GM12874 (cell line): ENCODE measurements at regions not wholly inside any gene's neighbourhood (a gene's known extent, or its start where the extent isn't known, plus 50 kb on each side); places are given as distances from the start of the nearest gene placed in this dataset.

ENCODE experiments used
- TF ChIP-seq, protein P1 (sequence below): IDR thresholded peaks from 2 replicates; pipeline ENCODE4 v1.5.1; 2011; ENCODE audit warnings: low read depth, mild to moderate bottlenecking, control low read depth, low read length, moderate library complexity; ENCODE audit not compliant: insufficient read depth

DNA sequence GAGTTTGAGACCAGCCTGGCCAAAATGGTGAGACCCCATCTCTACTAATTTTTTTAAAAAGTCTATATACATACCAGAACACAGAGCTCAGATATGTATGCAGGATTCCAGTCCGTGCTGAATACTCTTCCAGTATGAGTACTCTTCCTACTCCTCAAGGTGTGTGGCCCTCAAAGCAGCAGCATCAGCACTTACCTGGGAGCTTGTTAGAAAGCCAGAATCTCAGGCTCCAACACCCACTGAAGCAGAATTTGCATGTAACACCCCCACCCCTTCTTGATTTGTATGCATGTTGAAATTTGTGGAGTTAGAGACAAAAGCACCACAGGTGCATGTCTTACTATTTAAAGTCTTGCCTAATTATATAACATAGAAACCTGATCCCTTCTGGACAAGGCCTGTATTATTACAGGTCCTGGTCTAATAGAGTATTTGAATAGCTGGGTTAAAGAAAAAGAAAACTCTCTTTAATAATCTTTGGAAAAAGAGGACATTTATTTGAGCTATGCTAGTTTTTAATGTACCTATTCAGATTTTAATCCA lies 50.3 kb upstream of the NFE2L2 start:
- TF ChIP-seq, protein P1, sequence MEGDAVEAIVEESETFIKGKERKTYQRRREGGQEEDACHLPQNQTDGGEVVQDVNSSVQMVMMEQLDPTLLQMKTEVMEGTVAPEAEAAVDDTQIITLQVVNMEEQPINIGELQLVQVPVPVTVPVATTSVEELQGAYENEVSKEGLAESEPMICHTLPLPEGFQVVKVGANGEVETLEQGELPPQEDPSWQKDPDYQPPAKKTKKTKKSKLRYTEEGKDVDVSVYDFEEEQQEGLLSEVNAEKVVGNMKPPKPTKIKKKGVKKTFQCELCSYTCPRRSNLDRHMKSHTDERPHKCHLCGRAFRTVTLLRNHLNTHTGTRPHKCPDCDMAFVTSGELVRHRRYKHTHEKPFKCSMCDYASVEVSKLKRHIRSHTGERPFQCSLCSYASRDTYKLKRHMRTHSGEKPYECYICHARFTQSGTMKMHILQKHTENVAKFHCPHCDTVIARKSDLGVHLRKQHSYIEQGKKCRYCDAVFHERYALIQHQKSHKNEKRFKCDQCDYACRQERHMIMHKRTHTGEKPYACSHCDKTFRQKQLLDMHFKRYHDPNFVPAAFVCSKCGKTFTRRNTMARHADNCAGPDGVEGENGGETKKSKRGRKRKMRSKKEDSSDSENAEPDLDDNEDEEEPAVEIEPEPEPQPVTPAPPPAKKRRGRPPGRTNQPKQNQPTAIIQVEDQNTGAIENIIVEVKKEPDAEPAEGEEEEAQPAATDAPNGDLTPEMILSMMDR = no peak

DNA sequence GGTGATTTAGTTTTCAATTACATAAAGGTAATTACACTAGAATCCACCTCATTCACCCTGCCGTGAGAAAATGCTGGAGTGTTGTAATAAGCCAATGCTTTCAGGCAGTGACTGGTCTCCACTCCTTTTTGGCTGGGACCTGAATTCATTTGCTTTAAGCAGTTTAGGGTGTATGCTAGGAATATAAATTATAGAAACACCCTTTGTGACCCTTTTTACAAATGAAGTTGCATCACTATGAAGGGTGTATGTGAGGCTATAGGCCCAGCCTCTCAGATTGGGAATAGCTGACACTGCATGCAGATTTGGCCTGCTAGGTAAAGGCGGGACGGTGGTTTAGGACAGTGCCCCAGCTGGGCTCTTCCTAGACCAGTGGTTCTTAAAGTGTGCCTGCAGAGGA lies 50.8 kb upstream of the NFE2L2 start:
- TF ChIP-seq, protein P1 = no peak

DNA sequence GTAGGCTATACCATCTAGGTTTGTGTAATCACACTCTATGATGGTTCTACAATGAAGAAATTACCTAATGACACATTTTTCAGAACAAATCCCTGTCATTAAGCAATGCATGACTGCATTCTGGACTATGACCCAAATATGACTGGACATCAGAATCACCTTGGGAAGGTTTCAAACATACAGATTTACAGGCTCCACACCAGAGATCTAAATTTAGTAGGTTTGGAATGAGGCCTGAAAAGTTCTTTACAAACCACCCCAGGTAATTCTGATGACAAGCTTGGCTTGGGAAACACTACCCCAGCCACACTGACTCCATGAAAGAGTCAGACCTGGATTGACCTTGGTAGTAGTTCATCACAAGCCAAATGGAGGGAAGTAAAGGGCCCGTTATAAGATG lies 52.2 kb upstream of the NFE2L2 start:
- TF ChIP-seq, protein P1 = no peak

DNA sequence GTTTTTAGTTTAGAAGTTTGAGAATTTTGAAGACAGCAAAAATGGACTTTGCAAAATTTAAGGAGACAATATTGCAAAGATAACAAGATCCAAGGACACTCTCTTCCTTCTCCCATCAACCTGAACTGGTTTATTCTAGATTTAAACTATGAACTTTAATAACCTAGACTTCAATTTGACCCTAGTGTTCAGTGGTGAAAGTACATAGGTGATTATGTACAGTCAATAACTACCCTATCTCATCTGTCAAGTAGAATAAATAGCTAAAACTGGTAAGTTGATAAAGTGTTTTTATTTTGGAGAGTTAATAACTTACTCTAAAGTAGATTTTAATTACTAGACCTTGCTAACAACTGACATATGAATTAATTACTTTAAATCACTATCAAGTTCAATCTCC lies 52.9 kb upstream of the NFE2L2 start:
- TF ChIP-seq, protein P1 = no peak

DNA sequence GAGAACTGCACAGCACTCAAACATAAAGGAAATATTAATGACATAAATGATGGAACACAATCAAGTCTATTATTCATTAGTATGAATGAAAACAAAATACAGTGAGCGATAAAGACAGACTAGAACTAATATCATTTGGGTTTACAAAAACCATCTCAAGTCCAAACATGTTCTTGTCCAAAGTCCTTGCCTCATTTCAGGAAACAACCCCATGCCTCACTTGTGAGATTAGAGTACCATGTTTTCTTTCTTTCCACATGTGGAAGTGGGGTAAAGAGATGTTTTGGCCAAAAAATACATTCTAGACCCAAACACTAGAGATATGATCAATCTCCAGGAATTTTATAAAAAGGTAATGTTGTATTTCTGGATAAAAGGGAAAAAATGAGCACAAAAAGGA lies 53.3 kb upstream of the NFE2L2 start:
- TF ChIP-seq, protein P1 = no peak

DNA sequence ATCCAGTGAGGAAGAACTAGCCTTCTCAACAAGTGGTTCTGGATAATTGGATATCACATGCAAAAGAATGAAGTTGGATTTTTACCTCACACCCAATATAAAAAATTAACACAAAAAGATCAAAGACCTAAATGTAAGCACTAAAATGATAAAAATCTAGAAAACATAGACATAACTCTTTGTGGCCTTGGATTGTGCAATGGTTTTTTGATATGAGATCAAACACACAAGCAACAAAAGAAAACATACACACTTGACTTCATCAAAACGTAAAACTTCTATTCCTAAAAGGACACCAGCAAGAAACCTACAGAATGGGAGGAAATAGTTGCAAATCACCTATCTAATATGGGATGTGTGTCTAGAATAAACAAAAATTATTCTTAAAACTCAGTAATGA lies 54.1 kb upstream of the NFE2L2 start:
- TF ChIP-seq, protein P1 = no peak

DNA sequence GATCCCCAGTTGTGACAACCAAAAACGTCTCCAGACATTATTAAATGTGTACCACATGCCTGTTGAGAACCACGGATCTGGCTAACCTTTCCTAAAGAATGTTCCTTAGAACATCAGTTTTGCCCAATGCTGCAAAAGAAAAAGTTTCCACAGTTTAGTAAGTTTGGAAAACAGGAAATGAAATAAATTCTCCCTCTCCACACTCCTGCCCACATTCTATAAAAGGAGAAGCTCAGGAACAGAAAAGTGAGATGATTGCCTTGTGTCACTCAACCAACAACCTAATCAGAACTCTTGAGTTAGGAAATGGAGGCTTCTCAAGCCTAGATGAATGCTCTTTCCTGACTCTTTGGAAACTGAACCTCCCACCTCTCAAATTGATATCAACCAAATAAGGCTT lies 56.1 kb upstream of the NFE2L2 start:
- TF ChIP-seq, protein P1 = no peak
